Medulla oblongata (tissue), 1 donor: ENCODE measurements at regions not wholly inside any gene's neighbourhood (a gene's known extent, or its start where the extent isn't known, plus 50 kb on each side); places are given as distances from the start of the nearest gene placed in this dataset.
A peak's percentile ranks its signal among the peaks of the same experiment; 100 is the strongest.

Source experiments
- DNase-seq: peaks from one replicate; pipeline ENCODE4 v3.0.0-alpha.2; 2015; ENCODE audit errors: extremely low spot score

- DNase-seq = peak; percentile 75
These were observed 83.1 kb upstream of the FNDC3B start for GRCh38 chr3:171956181-171956683.

GRCh38 chr3:171956705-171957104 is 82.7 kb upstream of the FNDC3B start:
- DNase-seq = no peak

- DNase-seq = no peak
These were observed 79.8 kb upstream of the FNDC3B start for GRCh38 chr3:171959532-171960089.

GRCh38 chr3:171960159-171960558 is 79.2 kb upstream of the FNDC3B start:
- no peak for DNase-seq

- no peak for DNase-seq
These were observed 77.1 kb upstream of the FNDC3B start for GRCh38 chr3:171962137-171962720.

- DNase-seq = no peak
These were observed 75.8 kb upstream of the FNDC3B start for GRCh38 chr3:171963546-171963945.

GRCh38 chr3:171965067-171965712 is 74.2 kb upstream of the FNDC3B start:
- DNase-seq = no peak

GRCh38 chr3:171966533-171967136 is 72.7 kb upstream of the FNDC3B start:
- DNase-seq = no peak

- DNase-seq = peak; percentile 57
These were observed 72.1 kb upstream of the FNDC3B start for GRCh38 chr3:171967137-171967783.

- no peak for DNase-seq
These were observed 71.3 kb upstream of the FNDC3B start for GRCh38 chr3:171967932-171968678.

GRCh38 chr3:171970301-171970788 is 69.0 kb upstream of the FNDC3B start:
- DNase-seq = no peak

- no peak for DNase-seq
These were observed 67.4 kb upstream of the FNDC3B start for GRCh38 chr3:171971919-171972514.

GRCh38 chr3:171972871-171973348 is 66.5 kb upstream of the FNDC3B start:
- DNase-seq = no peak

GRCh38 chr3:171974986-171975837 is 64.2 kb upstream of the FNDC3B start:
- DNase-seq = no peak

GRCh38 chr3:171976526-171976925 is 62.9 kb upstream of the FNDC3B start:
- no peak for DNase-seq

GRCh38 chr3:171977441-171977840 is 61.9 kb upstream of the FNDC3B start:
- DNase-seq = no peak

GRCh38 chr3:171977860-171978259 is 61.5 kb upstream of the FNDC3B start:
- DNase-seq = peak; percentile 53

- no peak for DNase-seq
These were observed 61.0 kb upstream of the FNDC3B start for GRCh38 chr3:171978390-171978789.

GRCh38 chr3:171979081-171979480 is 60.3 kb upstream of the FNDC3B start:
- no peak for DNase-seq
